Neural cell (in vitro differentiated cells): ENCODE measurements at regions not wholly inside any gene's neighbourhood (a gene's known extent, or its start where the extent isn't known, plus 50 kb on each side); places are given as distances from the start of the nearest gene placed in this dataset.

Experiments used
- H2AFZ ChIP-seq: fragments of 200-600, 300-800 bp; sonication (generic), shearing (Covaris generic); 2 replicates; pipeline ENCODE4 v1.6.0; 2014; ENCODE audit warnings: low read depth, mild to moderate bottlenecking, antibody characterized with exemption, low read length, moderate library complexity
- H3F3A ChIP-seq: fragments of 200-600 bp; shearing (Covaris generic); 2 replicates; pipeline ENCODE4 v1.6.1; 2016; ENCODE audit warnings: mild to moderate bottlenecking, moderate library complexity, mixed read lengths, antibody characterized with exemption, low read length; ENCODE audit not compliant: insufficient read depth, poor library complexity, severe bottlenecking
- H3K27ac ChIP-seq: fragments of 200-600, 300-800 bp; sonication (generic), shearing (Covaris generic); 2 replicates; pipeline ENCODE4 v1.5.1; 2014; ENCODE audit warnings: mild to moderate bottlenecking, low read length, moderate library complexity
- H3K27me3 ChIP-seq: fragments of 300-800, 200-600 bp; sonication (generic), shearing (Covaris generic); 2 replicates; pipeline ENCODE4 v1.6.0; 2014; ENCODE audit warnings: mild to moderate bottlenecking, low read depth, low read length, moderate library complexity; ENCODE audit not compliant: insufficient read depth
- H3K36me3 ChIP-seq: fragments of 300-800, 200-600 bp; sonication (generic), shearing (Covaris generic); 2 replicates; pipeline ENCODE4 v1.5.1; 2014; ENCODE audit warnings: mild to moderate bottlenecking, antibody characterized with exemption, low read length, moderate library complexity; ENCODE audit not compliant: insufficient read depth
- H3K4me2 ChIP-seq: fragments of 300-800, 200-600 bp; sonication (generic), shearing (Covaris generic); 2 replicates; pipeline ENCODE4 v1.6.0; 2014; ENCODE audit warnings: mild to moderate bottlenecking, low read length
- H3K4me3 ChIP-seq: fragments of 300-800, 200-600 bp; sonication (generic), shearing (Covaris generic); 2 replicates; pipeline ENCODE4 v1.5.1; 2014; ENCODE audit warnings: mild to moderate bottlenecking, low read length, moderate library complexity
- H3K79me2 ChIP-seq: fragments of 200-600 bp; shearing (Covaris generic); replicated peaks from 2 replicates; pipeline ENCODE4 v1.6.0; 2014; ENCODE audit warnings: mild to moderate bottlenecking, low read length, moderate library complexity; ENCODE audit not compliant: insufficient read depth
- H3K9ac ChIP-seq: fragments of 300-800, 200-600 bp; sonication (generic), shearing (Covaris generic); 2 replicates; pipeline ENCODE4 v1.6.1; 2016; ENCODE audit warnings: mild to moderate bottlenecking, low read length, mixed read lengths
- H3K9me2 ChIP-seq: fragments of 200-600 bp; shearing (Covaris generic); 2 replicates; pipeline ENCODE4 v1.6.1; 2016; ENCODE audit warnings: mild to moderate bottlenecking, low read length, mixed read lengths; ENCODE audit not compliant: insufficient read depth
- H3K9me3 ChIP-seq: fragments of 200-600, 300-800 bp; sonication (generic), shearing (Covaris generic); 2 replicates; pipeline ENCODE4 v1.6.1; 2016; ENCODE audit warnings: mild to moderate bottlenecking, mixed run types, low read length, moderate library complexity, mixed read lengths
- H4K20me1 ChIP-seq: fragments of 200-600 bp; shearing (Covaris generic); 2 replicates; pipeline ENCODE4 v1.6.1; 2016; ENCODE audit warnings: mild to moderate bottlenecking, mixed run types; ENCODE audit not compliant: insufficient read depth
- EP300 ChIP-seq: fragments of 450-650 bp; conservative IDR thresholded peaks from 2 replicates; pipeline ENCODE4 v1.6.1; 2014; ENCODE audit warnings: antibody characterized with exemption, mild to moderate bottlenecking, moderate library complexity; ENCODE audit not compliant: poor library complexity, severe bottlenecking
- EZH2 ChIP-seq: fragments of 200-600, 300-800 bp; shearing (Covaris generic), sonication (generic); IDR thresholded peaks from 2 replicates; pipeline ENCODE4 v1.6.1; 2014; ENCODE audit warnings: antibody characterized with exemption, low read length, borderline replicate concordance, mild to moderate bottlenecking; ENCODE audit not compliant: insufficient read depth, poor library complexity, severe bottlenecking
- MXI1 ChIP-seq: fragments of 450-650 bp; conservative IDR thresholded peaks from 2 replicates; pipeline ENCODE4 v1.6.1; 2014; ENCODE audit warnings: antibody characterized with exemption, mild to moderate bottlenecking; ENCODE audit not compliant: poor library complexity, severe bottlenecking
- POLR2AphosphoS5 ChIP-seq: IDR thresholded peaks from 2 replicates; pipeline ENCODE4 v1.6.1; 2012
- RAD21 ChIP-seq: fragments of 450-650 bp; conservative IDR thresholded peaks from 2 replicates; pipeline ENCODE4 v1.6.1; 2014; ENCODE audit warnings: antibody characterized with exemption, mild to moderate bottlenecking, moderate library complexity
- TAF1 ChIP-seq: IDR thresholded peaks from 2 replicates; pipeline ENCODE4 v1.6.1; 2012; ENCODE audit warnings: low read depth
- TF ChIP-seq, protein P1 (sequence below): IDR thresholded peaks from 2 replicates; pipeline ENCODE4 v1.6.1; 2012; ENCODE audit warnings: borderline replicate concordance
- TF ChIP-seq, protein P2 (sequence below): fragments of 450-650 bp; IDR thresholded peaks from 2 replicates; pipeline ENCODE4 v1.5.1; 2014; ENCODE audit warnings: antibody characterized with exemption, mild to moderate bottlenecking, moderate library complexity; ENCODE audit not compliant: poor library complexity, severe bottlenecking

DNA sequence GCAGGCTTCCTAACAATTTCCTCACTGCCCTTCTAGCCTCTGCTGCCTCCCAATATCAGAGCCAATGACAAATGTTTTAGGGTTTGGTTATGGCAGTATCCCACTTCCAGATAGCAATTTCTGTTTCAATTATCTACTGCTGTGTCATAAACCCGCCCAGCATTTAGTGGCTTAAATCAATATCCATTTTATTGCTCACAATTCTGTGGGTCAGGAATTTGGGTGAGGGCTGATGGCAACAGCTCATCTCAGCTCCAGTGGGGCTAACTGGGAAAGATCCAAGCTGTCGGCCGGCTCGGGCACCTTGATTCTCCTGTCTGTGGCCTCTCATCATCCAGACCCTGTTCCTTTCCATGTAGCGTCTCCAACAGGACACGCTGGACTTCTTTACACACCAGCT lies 85.3 kb upstream of the GOLGA8J start:
- no peak overlapping the region for H2AFZ ChIP-seq
- no peak overlapping the region for H3K27ac ChIP-seq
- no peaks in the 10 kb centered on the region for H3K9me2 ChIP-seq
- no peaks in the 10 kb centered on the region for H3K36me3 ChIP-seq
- no peak overlapping the region for H3K4me2 ChIP-seq
- H3K9me3 ChIP-seq: no peaks in the 10 kb centered on the region
- H3K9ac ChIP-seq: no peak overlapping the region
- H3K4me3 ChIP-seq: no peak overlapping the region
- no peaks in the 10 kb centered on the region for H3K79me2 ChIP-seq
- TF ChIP-seq, protein P1, sequence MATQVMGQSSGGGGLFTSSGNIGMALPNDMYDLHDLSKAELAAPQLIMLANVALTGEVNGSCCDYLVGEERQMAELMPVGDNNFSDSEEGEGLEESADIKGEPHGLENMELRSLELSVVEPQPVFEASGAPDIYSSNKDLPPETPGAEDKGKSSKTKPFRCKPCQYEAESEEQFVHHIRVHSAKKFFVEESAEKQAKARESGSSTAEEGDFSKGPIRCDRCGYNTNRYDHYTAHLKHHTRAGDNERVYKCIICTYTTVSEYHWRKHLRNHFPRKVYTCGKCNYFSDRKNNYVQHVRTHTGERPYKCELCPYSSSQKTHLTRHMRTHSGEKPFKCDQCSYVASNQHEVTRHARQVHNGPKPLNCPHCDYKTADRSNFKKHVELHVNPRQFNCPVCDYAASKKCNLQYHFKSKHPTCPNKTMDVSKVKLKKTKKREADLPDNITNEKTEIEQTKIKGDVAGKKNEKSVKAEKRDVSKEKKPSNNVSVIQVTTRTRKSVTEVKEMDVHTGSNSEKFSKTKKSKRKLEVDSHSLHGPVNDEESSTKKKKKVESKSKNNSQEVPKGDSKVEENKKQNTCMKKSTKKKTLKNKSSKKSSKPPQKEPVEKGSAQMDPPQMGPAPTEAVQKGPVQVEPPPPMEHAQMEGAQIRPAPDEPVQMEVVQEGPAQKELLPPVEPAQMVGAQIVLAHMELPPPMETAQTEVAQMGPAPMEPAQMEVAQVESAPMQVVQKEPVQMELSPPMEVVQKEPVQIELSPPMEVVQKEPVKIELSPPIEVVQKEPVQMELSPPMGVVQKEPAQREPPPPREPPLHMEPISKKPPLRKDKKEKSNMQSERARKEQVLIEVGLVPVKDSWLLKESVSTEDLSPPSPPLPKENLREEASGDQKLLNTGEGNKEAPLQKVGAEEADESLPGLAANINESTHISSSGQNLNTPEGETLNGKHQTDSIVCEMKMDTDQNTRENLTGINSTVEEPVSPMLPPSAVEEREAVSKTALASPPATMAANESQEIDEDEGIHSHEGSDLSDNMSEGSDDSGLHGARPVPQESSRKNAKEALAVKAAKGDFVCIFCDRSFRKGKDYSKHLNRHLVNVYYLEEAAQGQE: no peak
- TF ChIP-seq TAF1: no peak
- TF ChIP-seq POLR2AphosphoS5: no peak
- TF ChIP-seq, protein P2, sequence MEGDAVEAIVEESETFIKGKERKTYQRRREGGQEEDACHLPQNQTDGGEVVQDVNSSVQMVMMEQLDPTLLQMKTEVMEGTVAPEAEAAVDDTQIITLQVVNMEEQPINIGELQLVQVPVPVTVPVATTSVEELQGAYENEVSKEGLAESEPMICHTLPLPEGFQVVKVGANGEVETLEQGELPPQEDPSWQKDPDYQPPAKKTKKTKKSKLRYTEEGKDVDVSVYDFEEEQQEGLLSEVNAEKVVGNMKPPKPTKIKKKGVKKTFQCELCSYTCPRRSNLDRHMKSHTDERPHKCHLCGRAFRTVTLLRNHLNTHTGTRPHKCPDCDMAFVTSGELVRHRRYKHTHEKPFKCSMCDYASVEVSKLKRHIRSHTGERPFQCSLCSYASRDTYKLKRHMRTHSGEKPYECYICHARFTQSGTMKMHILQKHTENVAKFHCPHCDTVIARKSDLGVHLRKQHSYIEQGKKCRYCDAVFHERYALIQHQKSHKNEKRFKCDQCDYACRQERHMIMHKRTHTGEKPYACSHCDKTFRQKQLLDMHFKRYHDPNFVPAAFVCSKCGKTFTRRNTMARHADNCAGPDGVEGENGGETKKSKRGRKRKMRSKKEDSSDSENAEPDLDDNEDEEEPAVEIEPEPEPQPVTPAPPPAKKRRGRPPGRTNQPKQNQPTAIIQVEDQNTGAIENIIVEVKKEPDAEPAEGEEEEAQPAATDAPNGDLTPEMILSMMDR: no peak
- H3F3A ChIP-seq: no peaks in the 10 kb centered on the region
- H3K27me3 ChIP-seq: no peaks in the 10 kb centered on the region
- no peaks in the 10 kb centered on the region for H4K20me1 ChIP-seq

DNA sequence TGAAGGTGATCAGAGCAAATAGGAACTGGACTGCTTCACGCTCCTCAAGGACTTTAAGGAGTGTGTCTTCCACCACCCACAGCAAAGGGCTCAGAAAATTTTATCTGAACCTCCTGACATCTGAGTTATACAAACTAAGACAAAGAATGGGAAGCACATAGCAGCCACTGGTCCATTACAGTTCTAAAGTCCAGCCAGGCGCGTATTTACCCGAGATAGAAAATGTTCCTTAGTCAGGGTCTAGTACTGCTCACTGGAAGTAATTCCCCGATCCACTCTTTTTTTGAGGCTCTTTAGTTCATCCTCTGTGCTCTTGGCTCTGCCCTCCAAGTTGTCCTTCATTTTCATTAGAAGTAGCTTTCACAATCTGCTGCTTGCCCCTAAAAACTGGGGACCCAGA lies 88.5 kb upstream of the GOLGA8J start:
- Histone ChIP-seq H3K27ac (no peak overlapping the region), H2AFZ (no peak overlapping the region), H3K27me3 (no peaks in the 10 kb centered on the region), H3K4me3 (no peak overlapping the region), H4K20me1 (no peaks in the 10 kb centered on the region), H3K4me2 (no peak overlapping the region), H3K36me3 (no peaks in the 10 kb centered on the region), H3K9me2 (no peaks in the 10 kb centered on the region), H3K79me2 (no peaks in the 10 kb centered on the region), H3F3A (no peaks in the 10 kb centered on the region), H3K9me3 (no peaks in the 10 kb centered on the region), H3K9ac (no peak overlapping the region)
- TF ChIP-seq POLR2AphosphoS5: no peak
- TF ChIP-seq MXI1: no peak
- TF ChIP-seq EZH2: no peak
- no peak for TF ChIP-seq RAD21
- no peak for TF ChIP-seq EP300
- TF ChIP-seq, protein P1: no peak
